Brain microvascular endothelial cell (primary cell): ENCODE measurements at regions not wholly inside any gene's neighbourhood (a gene's known extent, or its start where the extent isn't known, plus 50 kb on each side); places are given as distances from the start of the nearest gene placed in this dataset.

Source experiments
- DNase-seq: peaks from one replicate; pipeline ENCODE4 v3.0.0-alpha.2; 2020
- H3K27ac ChIP-seq: fragments of 250-450 bp; sonication (Bioruptor Pico); 2 replicates; pipeline ENCODE4 v1.5.1; 2020; ENCODE audit warnings: mild to moderate bottlenecking, moderate library complexity
- H3K27me3 ChIP-seq: fragments of 250-450 bp; sonication (Bioruptor Pico); replicated peaks from 2 replicates; pipeline ENCODE4 v1.5.1; 2020; ENCODE audit warnings: mild to moderate bottlenecking
- H3K36me3 ChIP-seq: fragments of 250-450 bp; sonication (Bioruptor Pico); replicated peaks from 2 replicates; pipeline ENCODE4 v1.5.1; 2020; ENCODE audit warnings: mild to moderate bottlenecking
- H3K4me3 ChIP-seq: 2 replicates; pipeline ENCODE4 v1.5.1; 2011; ENCODE audit warnings: low read depth, mild to moderate bottlenecking, control low read depth, low read length, moderate library complexity
- in situ Hi-C: cut with HindIII; loops from 2 replicates; pipeline ENCODE4 v1.10.0; 2017; ENCODE audit warnings: low sequenced_read_pairs, low pct_ligation_motif_present
- TF ChIP-seq, protein P1 (sequence below): IDR thresholded peaks from 2 replicates; pipeline ENCODE4 v1.5.1; 2011; ENCODE audit warnings: low read depth, mild to moderate bottlenecking, moderate library complexity, low read length, control low read depth, inconsistent platforms; ENCODE audit errors: missing control alignments

DNA sequence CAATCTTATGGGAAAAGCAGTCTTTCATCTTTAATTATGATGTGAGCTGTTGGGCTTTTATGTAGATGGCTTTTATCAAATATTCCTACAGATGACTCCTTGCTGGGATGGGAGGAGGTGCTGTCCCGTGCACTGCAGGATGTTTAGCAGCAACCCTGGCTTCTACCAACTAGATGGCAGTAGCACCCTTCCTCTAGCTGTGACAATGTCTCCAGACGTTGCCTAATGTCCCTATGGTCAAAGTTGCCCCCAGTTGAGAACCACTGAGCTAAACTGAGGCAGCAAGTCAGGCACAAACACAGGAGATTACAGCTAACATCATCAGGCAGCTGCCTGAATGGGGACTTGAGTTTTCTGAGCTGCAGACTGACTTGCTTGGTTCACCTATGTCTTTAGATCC lies 401.9 kb upstream of the PDE4D start:
- H3K27me3 ChIP-seq: no peaks in the 10 kb centered on the region
- TF ChIP-seq, protein P1, sequence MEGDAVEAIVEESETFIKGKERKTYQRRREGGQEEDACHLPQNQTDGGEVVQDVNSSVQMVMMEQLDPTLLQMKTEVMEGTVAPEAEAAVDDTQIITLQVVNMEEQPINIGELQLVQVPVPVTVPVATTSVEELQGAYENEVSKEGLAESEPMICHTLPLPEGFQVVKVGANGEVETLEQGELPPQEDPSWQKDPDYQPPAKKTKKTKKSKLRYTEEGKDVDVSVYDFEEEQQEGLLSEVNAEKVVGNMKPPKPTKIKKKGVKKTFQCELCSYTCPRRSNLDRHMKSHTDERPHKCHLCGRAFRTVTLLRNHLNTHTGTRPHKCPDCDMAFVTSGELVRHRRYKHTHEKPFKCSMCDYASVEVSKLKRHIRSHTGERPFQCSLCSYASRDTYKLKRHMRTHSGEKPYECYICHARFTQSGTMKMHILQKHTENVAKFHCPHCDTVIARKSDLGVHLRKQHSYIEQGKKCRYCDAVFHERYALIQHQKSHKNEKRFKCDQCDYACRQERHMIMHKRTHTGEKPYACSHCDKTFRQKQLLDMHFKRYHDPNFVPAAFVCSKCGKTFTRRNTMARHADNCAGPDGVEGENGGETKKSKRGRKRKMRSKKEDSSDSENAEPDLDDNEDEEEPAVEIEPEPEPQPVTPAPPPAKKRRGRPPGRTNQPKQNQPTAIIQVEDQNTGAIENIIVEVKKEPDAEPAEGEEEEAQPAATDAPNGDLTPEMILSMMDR: peak; percentile 85
- H3K4me3 ChIP-seq: no peak overlapping the region
- DNase-seq: peak; percentile 50
- no peak overlapping the region for H3K27ac ChIP-seq
- in situ Hi-C loops: no loop called here
- no peaks in the 10 kb centered on the region for H3K36me3 ChIP-seq

DNA sequence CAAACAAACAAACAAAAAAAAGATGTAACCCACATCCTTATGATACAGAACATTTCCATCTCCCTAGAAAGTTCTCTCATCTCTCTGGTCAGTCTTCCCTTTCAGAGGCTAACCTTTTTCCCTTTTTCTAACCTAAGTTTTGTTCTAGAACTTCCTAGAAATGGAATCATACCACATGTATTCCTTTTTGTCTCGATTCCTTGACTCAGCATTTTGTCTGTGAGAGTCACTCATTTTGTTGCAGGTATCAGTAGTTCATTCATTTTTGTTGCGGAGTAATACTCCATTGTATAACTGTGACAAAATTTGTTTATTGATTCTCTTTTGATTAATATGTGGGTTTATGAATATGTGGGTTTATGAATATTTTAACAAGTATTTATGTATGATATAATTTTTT lies 400.0 kb upstream of the PDE4D start:
- H3K36me3 ChIP-seq: no peaks in the 10 kb centered on the region
- H3K27me3 ChIP-seq: no peaks in the 10 kb centered on the region
- in situ Hi-C loops: no loop called here
- no peak for DNase-seq
- H3K4me3 ChIP-seq: no peak overlapping the region
- TF ChIP-seq, protein P1: no peak
- H3K27ac ChIP-seq: no peak overlapping the region

DNA sequence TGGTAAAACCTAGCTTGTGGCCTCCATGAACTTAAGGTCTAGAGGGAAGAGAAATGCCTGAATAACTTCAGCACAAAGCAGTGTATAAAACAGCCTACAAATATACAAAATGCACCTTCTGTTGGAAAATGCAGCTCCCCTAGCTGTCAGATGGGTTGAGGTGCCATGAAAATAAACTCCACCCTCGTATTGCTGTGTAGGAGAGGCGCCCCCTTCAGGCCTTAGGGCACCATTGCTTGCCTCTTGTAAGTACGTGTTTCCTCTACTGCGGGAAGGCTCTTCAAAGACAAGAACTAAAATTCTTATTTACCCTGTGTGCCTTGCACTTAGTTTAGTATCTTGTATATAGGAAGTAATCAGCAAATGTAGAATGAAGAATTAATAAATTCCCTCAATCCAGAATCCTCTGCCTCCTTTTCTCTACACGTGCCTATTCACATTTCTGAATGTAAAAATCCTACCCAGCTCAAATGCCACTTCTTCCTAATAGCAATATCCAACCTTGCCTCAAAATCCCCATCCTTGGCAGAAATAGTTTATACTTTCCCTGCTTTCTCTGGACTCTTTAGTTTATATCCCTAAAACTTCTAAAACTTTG lies 393.7 kb upstream of the PDE4D start:
- no peaks in the 10 kb centered on the region for H3K27me3 ChIP-seq
- in situ Hi-C loops: no loop called here
- no peak overlapping the region for H3K4me3 ChIP-seq
- TF ChIP-seq, protein P1: peak; percentile 96
- no peaks in the 10 kb centered on the region for H3K36me3 ChIP-seq
- no peak overlapping the region for H3K27ac ChIP-seq
- peak; percentile 61 for DNase-seq

DNA sequence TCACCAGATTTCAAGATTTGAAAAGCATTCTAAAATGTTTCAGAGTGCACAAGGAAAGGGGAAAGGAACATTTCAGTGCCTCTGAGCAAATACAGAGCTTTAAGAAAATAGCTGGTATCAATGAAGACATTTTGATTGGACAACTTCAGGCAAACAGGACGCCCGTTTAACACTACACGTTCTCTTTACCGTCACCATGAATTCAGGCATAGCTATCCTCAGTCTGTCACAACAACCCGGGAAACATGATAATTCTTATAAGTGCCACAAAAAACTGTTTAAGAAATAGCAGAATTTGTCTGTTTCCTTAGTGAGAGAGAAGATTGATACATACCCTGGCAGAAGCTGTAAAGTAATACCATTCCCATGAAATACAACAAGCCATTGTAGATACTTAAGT lies 392.4 kb upstream of the PDE4D start:
- in situ Hi-C loops: no loop called here
- TF ChIP-seq, protein P1: no peak
- no peak overlapping the region for H3K27ac ChIP-seq
- no peaks in the 10 kb centered on the region for H3K36me3 ChIP-seq
- no peak for DNase-seq
- no peak overlapping the region for H3K4me3 ChIP-seq
- no peaks in the 10 kb centered on the region for H3K27me3 ChIP-seq

DNA sequence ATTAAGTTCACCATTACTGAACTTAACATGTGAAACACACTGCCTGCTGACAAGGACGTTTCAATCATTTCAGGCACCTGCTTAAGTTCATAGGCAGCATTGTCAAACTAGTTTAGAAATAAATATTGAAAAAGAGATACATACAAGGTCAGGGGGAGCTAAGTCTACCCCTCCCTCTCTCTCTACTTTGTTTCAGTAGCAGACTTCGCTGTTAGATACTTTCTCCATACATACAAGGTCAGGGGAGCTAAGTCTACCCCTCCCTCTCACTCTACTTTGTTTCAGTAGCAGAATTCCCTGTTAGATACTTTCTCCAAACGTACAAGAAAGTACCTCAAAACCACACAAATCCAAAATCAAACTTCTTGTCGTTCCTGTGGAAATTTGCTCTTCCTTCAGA lies 387.4 kb upstream of the PDE4D start:
- in situ Hi-C loops: no loop called here
- no peak for DNase-seq
- TF ChIP-seq, protein P1: no peak

DNA sequence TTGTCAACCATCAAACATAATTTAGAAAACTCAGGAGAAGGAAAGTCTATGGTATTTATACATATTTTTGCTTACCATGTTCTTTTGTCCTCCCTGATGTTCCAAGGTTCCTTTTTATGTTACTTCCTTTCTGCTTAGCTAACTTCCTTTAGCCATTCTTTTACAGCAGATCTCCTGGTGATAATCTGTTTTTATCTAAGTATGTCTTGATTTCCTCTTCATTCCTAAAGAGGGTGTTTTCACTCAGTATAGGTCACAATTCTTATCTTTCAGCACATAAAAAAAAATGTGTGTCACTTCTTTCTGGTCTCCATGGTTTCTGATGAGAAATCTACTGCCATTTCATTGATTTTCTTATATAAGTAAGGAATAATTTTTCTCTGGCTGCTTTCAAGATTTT lies 384.4 kb upstream of the PDE4D start:
- in situ Hi-C loops: no loop called here
- TF ChIP-seq, protein P1: no peak
- DNase-seq: no peak
- H3K27ac ChIP-seq: no peak overlapping the region
- H3K27me3 ChIP-seq: no peaks in the 10 kb centered on the region
- no peaks in the 10 kb centered on the region for H3K36me3 ChIP-seq
- H3K4me3 ChIP-seq: no peak overlapping the region

More for the DNA sequence above, 387.4 kb upstream of the PDE4D start:
- no peaks in the 10 kb centered on the region for H3K36me3 ChIP-seq
- H3K4me3 ChIP-seq: no peak overlapping the region
- no peaks in the 10 kb centered on the region for H3K27me3 ChIP-seq
- no peak overlapping the region for H3K27ac ChIP-seq
